Endothelial cell of umbilical vein (primary cell): ENCODE measurements at regions not wholly inside any gene's neighbourhood (a gene's known extent, or its start where the extent isn't known, plus 50 kb on each side); places are given as distances from the start of the nearest gene placed in this dataset. TPM values are rescaled to one million over a fixed set of nuclear protein-coding genes. Genes with fewer than 3 reads are reported as not detected.

Experiments used
- BruUV-seq: library from RNA; stranded (reverse); fragments of 400-500 nt; replicated peaks from 2 replicates; lab custom pipeline; 2021; lab: Mats Ljungman, UMichigan
- CTCF ChIA-PET: fragments of 300-600, 350-600 bp; sonication (Branson Sonifier 250); formaldehyde crosslinking; loops from one replicate; lab custom pipeline; 2021; ENCODE audit warnings: antibody characterized with exemption, inconsistent platforms; lab: Charles Lee
- POLR2A ChIA-PET: fragments of 300-600, 350-600 bp; sonication (Branson Sonifier 250); formaldehyde crosslinking; loops from one replicate; lab custom pipeline; 2021; ENCODE audit warnings: antibody characterized with exemption, inconsistent platforms; lab: Charles Lee
- DNase-seq: peaks from one replicate; pipeline ENCODE4 v3.0.0-alpha.2; 2011; ENCODE audit warnings: low read depth, low spot score
- FAIRE-seq: peaks from 2 replicates; lab custom pipeline; 2011; peaks lifted over from hg19 to GRCh38; lab: Jason Lieb, UNC
- H2AFZ ChIP-seq: 2 replicates; pipeline ENCODE4 v1.6.0; 2012; ENCODE audit warnings: low read depth, low read length, control low read depth, inconsistent platforms
- H3K27ac ChIP-seq: 2 replicates; pipeline ENCODE4 v1.5.1; 2011; ENCODE audit warnings: low read depth, mild to moderate bottlenecking, control low read depth, low read length, moderate library complexity; ENCODE audit not compliant: insufficient read depth
- H3K27me3 ChIP-seq, 2 experiments: 2 replicates each; pipeline versions ENCODE4 v1.6.0 to v1.6.1; 2011; ENCODE audit warnings: low read length in 2 of 2, mixed read lengths in 1 of 2; ENCODE audit not compliant: control insufficient read depth in 2 of 2, insufficient read depth in 2 of 2
- H3K36me3 ChIP-seq, 2 experiments: 2 replicates in 1 of 2; 3 replicates in 1 of 2; pipeline ENCODE4 v1.5.1; 2011; ENCODE audit warnings: low read length in 2 of 2, mild to moderate bottlenecking in 1 of 2, moderate library complexity in 1 of 2; ENCODE audit not compliant: control insufficient read depth in 2 of 2, insufficient read depth in 2 of 2; ENCODE audit errors: extremely low read depth in 1 of 2
- H3K4me1 ChIP-seq: 3 replicates; pipeline ENCODE4 v1.5.1; 2011; ENCODE audit warnings: mild to moderate bottlenecking, low read length; ENCODE audit not compliant: control insufficient read depth, insufficient read depth; ENCODE audit errors: extremely low read depth
- H3K4me2 ChIP-seq: 2 replicates; pipeline ENCODE4 v1.6.1; 2011; ENCODE audit warnings: low read length, control low read depth, mixed read lengths; ENCODE audit not compliant: insufficient read depth
- H3K4me3 ChIP-seq, 3 experiments: fragments of 200-600 bp in 1 of 3; sonication (generic), shearing (Covaris generic) in 1 of 3; replicated peaks in 1 of 3; 2 replicates each; pipeline ENCODE4 v1.5.1; 2011 to 2016; ENCODE audit warnings: control low read depth in 3 of 3, low read length in 3 of 3, mild to moderate bottlenecking in 2 of 3, inconsistent platforms in 1 of 3, low read depth in 1 of 3, moderate library complexity in 1 of 3; ENCODE audit not compliant: insufficient read depth in 1 of 3
- H3K79me2 ChIP-seq: 2 replicates; pipeline ENCODE4 v1.6.0; 2012; ENCODE audit warnings: low read length, inconsistent platforms; ENCODE audit not compliant: control insufficient read depth, insufficient read depth
- H3K9ac ChIP-seq: replicated peaks from 2 replicates; pipeline ENCODE3; 2011; ENCODE audit warnings: low read length, control low read depth; ENCODE audit not compliant: insufficient read depth; ENCODE audit errors: extremely low read depth
- H3K9me1 ChIP-seq: replicated peaks from 3 replicates; pipeline ENCODE4 v1.6.0; 2011; ENCODE audit warnings: mild to moderate bottlenecking, low read length; ENCODE audit not compliant: control insufficient read depth, insufficient read depth; ENCODE audit errors: extremely low read depth
- H3K9me3 ChIP-seq: replicated peaks from 2 replicates; pipeline ENCODE4 v1.5.1; 2012; ENCODE audit warnings: low read length, inconsistent platforms; ENCODE audit not compliant: control insufficient read depth, insufficient read depth
- H4K20me1 ChIP-seq: replicated peaks from 2 replicates; pipeline ENCODE3; 2011; ENCODE audit warnings: mild to moderate bottlenecking, low read length; ENCODE audit not compliant: control insufficient read depth, insufficient read depth; ENCODE audit errors: extremely low read depth
- CTCF ChIP-seq, 2 donors: IDR thresholded peaks; 1 replicate in 1 of 2; 2 replicates in 1 of 2; pipeline ENCODE4 v1.5.1; 2011; ENCODE audit warnings: low read length in 2 of 2, mild to moderate bottlenecking in 2 of 2, moderate library complexity in 2 of 2, control low read depth in 1 of 2, inconsistent platforms in 1 of 2, low read depth in 1 of 2; ENCODE audit not compliant: insufficient read depth in 1 of 2; ENCODE audit errors: extremely low read depth in 1 of 2
- EZH2 ChIP-seq: IDR thresholded peaks from 2 replicates; pipeline ENCODE4 v1.6.1; 2012; ENCODE audit warnings: borderline replicate concordance, low read depth, mild to moderate bottlenecking, moderate library complexity, low read length, inconsistent platforms; ENCODE audit not compliant: severe bottlenecking
- FOS ChIP-seq: IDR thresholded peaks from 2 replicates; pipeline ENCODE4 v1.6.1; 2011; ENCODE audit warnings: mild to moderate bottlenecking, low read length, moderate library complexity, borderline replicate concordance; ENCODE audit not compliant: insufficient read depth
- GATA2 ChIP-seq: IDR thresholded peaks from 2 replicates; pipeline ENCODE4 v1.7.0; 2011; ENCODE audit warnings: low read depth, mild to moderate bottlenecking, moderate library complexity, mixed read lengths, low read length; ENCODE audit not compliant: insufficient read length, insufficient read depth
- JUN ChIP-seq: IDR thresholded peaks from 2 replicates; pipeline ENCODE4 v1.6.1; 2011; ENCODE audit warnings: borderline replicate concordance, low read depth; ENCODE audit not compliant: insufficient read length, insufficient read depth
- MAX ChIP-seq: IDR thresholded peaks from 2 replicates; pipeline ENCODE4 v1.6.1; 2011; ENCODE audit not compliant: insufficient read depth, insufficient read length
- MYC ChIP-seq: IDR thresholded peaks from one replicate; pipeline ENCODE4 v1.6.1; 2011; ENCODE audit warnings: mild to moderate bottlenecking, low read depth, low read length
- POLR2A ChIP-seq: IDR thresholded peaks from 2 replicates; pipeline ENCODE4 v1.6.1; 2012; ENCODE audit warnings: low read depth, mild to moderate bottlenecking, control low read depth, low read length
- POLR2AphosphoS5 ChIP-seq: IDR thresholded peaks from 2 replicates; pipeline ENCODE4 v1.6.1; 2012; ENCODE audit warnings: low read depth, mild to moderate bottlenecking, control low read depth, low read length, moderate library complexity; ENCODE audit not compliant: insufficient read depth
- dilution Hi-C: fragments of 300-500 bp; cut with MboI; formaldehyde crosslinking; loops from one replicate; pipeline ENCODE4 v1.15.0; 2019; ENCODE audit warnings: low sequenced_read_pairs; ENCODE audit not compliant: extremely low pct_ligation_motif_present
- intact Hi-C: fragments of 100-400 bp; cut with micrococcal nuclease; formaldehyde crosslinking; loops from one replicate; pipeline ENCODE4 v1.10.0; 2022
- small RNA-seq: library from RNA; depleted of rRNA; stranded (forward); fragments of <200 nt; gene quantifications from one replicate; pipeline ENCODE3, GENCODE V24; 2012; ENCODE audit warnings: low replicate concordance, low read depth; ENCODE audit not compliant: insufficient read depth, insufficient read length

- Histone ChIP-seq H3K9ac (no peak overlapping the region), H3K9me3 (no peaks in the 10 kb centered on the region), H4K20me1 (no peaks in the 10 kb centered on the region), H3K27ac (no peak overlapping the region), H3K4me3 (no peak overlapping the region), H3K79me2 (no peaks in the 10 kb centered on the region), H3K4me1 (no peaks in the 10 kb centered on the region), H3K9me1 (no peaks in the 10 kb centered on the region), H3K27me3 (peaks cover 5 to 7% of the 10 kb centered on the region in 2 experiments), H3K36me3 (no peaks in the 10 kb centered on the region), H3K4me2 (no peak overlapping the region), H2AFZ (no peak overlapping the region)
- TF ChIP-seq JUN (no peak), POLR2A (no peak), FOS (no peak), MYC (no peak), GATA2 (no peak), CTCF (IDR thresholded peaks at IDR 0.05; ENCODE audit: extremely low read depth in 1 of 2, insufficient read depth in 1 of 2, low read depth in 1 of 2, low read length in 2 of 2) (no peak), EZH2 (no peak), MAX (no peak), POLR2AphosphoS5 (no peak)
- POLR2A ChIA-PET = no interaction called here
- BruUV-seq = no TSS peak
- intact Hi-C loops (no loop called here), dilution Hi-C loops (no loop called here)
- CTCF ChIA-PET = interaction anchor here (1.2 kb wide), 1 partner anchor 12 kb away, joined by 3 read pairs; no protein-coding TSS in a partner anchor
- FAIRE-seq (no peak), DNase-seq (no peak)
These were observed 51.1 kb upstream of the RBM15 start for GRCh38 chr1:110288111-110288510.

Small RNAs in the stretch of these regions (small RNA-seq; reads per million reads assigned to genes)
- not detected for gene RF00402
